NCI-H2107 treated with DMSO at 0.1 percent for 48 hours (cell line): ENCODE measurements at regions not wholly inside any gene's neighbourhood (a gene's known extent, or its start where the extent isn't known, plus 50 kb on each side); places are given as distances from the start of the nearest gene placed in this dataset.
"Not testable (repeated sequence)": the region's sequence is repeated elsewhere in the genome, so short reads cannot be mapped to it uniquely, and the experiment has no call there.

ENCODE experiments used
- DNase-seq: peaks from one replicate; lab custom pipeline; 2025; ENCODE audit not compliant: unreplicated experiment; lab: John Stamatoyannopoulos, UW

DNA sequence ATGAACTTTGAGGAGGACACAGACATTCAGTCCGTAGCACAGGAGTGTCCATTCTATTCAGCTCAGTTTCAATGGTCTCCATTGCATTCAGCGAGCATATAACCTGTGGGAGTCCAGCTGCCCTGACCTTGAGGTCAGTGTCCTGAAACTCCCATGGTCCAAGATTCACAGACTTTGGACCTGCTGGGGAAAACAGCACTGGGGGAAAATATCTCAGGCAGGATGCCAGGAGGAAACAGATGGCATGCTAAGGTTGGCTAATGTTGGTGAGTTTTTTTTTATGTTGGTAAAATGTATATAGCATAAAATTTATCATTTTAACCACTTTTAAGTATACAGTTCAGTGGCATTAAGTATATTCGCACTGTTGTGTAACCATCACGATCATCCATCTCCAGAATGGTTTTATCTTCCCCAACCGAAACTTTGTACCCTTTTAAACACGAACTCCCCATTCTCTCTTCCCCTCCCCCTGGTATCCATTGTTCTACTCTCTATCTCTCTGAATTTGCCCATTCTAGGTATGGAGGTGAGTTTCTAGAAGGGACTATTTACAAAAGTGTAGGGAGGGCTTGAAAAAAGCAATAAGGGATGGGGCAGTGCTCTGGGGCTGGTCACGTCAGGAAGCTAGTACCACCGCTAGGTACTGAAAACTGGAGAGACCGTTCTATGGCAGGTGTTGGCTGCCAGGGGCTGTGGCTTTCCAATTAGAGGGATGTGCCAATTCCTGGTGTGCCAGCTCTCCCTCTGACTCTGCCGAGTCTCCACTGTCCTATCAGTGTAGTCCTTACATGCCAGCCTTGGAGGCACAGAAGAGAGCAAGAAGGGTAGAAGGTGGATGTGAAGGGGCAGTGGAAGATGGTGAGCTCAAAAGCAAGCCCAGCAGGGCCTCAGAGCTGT is 85.3 kb downstream of the FOXD2 start:
- DNase-seq = no peak

DNA sequence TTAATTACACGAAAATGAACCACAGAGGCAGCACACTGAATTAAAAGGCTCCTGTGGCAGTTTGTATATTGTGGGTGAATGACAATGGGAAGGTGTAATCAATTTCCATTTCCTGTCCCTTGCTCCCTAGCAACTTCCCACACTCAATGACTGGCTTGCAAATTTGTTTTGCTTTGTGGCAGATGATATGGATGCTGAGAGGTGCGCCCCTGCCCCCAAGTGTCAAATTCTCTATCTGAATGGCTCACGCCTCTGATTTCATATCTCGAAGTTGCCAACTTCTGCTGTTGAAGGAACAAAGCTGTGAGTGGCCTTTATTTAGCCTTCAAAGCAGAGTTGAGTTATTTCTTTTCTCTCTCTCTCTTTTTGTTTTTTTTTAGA is 86.0 kb downstream of the FOXD2 start:
- peak; percentile 83 for DNase-seq

DNA sequence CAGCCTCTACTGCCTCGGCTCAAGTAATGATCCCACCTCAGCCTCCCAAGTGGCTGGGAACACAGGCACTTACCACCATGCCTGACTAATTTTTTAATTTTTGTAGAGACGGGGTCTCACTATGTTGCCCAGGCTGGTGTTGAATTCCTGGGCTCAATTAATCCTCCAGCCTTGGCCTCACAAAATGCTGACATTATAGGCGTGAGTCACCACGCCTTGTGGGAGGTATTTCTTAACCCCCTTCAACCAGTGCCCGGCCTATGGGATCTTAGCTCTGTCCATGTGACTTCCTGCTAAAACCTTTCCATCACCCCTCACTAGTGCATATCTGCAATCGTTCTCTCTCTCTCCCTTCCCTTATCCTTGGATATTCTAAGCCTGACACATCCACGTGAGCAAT is 86.4 kb downstream of the FOXD2 start:
- no peak for DNase-seq

DNA sequence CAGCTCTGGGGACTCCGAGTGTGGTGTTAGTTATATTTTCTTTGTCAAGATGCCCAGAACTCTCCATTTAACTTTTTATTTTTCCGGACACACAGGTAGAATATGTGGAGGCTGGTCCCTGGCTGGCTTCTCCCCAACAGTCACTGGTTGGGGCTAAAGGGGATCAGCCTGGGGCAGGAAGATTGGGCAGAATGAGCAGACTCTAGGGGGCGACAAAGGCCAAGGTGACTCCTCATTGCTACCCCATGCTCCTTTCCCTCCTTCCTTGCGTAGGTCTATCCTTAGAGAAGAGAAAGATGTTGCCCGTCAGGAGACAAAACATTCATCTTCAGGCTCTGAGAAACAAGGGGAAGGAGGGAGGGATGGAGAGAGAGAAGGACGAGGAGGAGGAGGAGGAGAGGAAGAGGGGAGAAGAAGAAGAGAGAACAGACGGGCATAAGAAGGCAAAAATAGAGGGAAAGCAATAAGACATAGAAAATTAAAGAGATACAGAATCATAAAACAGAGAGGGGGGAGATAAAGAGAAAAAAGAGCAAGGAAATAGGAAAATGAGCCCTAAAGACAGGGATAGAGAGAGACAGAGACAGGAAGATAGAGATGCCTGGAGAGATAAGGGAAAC is 89.9 kb downstream of the FOXD2 start:
- peak; percentile 51 for DNase-seq

DNA sequence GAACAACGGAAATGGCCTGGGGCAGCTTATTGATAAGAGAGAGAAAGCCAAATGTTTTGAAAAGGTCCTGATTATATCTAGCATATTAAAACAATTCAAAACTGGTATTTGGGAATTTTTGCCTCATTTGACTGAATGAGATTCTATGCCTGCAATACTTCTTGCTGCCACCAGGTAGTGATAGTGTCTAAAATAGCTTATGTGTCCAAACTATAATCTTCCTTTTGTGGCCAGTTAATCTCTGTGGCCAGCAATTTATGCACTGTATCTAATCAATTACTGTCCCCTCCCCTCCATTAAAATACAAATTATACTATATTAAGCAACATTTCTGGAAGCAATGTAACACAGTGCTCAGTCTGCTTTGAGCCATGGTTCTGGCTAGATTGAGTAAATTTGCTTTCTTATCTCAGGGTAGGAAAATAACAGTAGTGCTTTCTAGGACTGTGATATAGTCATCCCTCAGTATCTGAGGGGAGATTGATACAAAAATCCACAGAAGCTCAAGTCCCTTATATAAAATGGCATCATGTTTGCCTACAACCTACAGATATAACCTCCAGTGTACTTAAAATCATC is 91.8 kb downstream of the FOXD2 start:
- DNase-seq = no peak

DNA sequence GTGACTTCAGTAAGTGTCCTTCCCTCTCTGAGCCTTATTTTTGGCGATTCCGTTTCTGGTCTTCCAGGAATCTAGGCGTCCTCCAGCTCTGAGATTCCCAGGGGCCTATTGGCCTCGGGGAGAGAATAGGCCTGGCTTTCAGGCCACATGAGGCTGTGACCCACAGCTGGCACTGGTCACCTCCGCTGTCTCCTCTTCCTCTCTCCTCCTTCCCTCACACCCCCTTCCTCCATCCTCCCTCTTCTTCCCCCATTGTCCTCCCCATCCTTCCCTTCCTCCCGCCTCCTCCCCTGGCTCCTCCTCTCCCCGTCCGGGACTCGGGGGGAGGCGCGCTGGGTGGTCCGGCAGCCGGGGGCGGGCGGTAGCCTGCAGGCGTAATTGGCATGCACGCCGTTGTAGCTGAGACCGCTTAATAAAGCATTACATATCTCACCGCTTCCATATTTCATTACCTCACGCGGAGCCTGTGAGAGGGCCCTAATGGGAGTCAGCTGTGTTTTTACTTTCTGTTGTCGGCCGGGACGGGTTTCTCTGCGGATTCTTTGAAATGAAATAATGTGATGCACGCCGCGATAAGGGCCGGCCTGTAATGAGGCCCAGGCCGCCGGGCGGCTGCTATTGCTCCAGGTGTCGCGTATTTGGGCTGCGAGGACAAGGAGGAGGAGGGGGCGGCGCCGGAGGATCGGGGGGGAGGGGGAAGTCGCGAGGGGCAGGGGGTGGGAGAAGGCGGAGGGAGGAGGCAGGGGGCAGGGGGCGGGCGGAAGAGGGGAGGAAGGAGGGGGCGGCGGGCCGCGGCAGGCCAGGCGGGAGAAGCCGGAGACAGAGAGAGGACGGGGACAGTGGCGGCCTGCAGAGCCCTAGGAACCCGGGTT is 95.3 kb downstream of the FOXD2 start:
- peak; percentile 45 for DNase-seq

DNA sequence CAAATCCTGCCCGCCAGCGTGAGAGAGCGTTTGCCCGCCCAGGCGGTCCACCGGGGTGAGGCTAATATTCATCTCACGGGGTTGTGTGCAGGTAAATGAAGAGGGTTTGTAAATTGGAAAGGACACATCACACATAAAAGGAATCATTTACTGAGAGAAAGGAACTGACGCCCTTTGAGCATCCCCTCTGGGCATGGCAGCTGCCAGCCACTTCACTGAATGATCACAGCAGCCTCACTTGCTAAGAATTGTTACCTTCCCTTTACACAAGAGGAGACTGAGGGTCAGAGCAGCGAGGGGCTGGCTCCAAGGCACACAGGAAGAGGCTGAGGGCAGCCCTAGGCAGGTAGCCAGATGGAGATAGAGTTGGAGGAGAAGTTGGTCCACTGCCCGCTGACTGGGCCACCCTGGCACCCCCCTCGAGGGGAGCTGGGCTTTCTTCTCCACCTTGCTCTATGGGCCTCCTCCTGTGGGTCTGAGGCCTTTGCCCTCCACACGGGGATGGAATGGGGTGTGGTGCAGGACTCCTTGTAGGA is 96.0 kb downstream of the FOXD2 start:
- no peak for DNase-seq

DNA sequence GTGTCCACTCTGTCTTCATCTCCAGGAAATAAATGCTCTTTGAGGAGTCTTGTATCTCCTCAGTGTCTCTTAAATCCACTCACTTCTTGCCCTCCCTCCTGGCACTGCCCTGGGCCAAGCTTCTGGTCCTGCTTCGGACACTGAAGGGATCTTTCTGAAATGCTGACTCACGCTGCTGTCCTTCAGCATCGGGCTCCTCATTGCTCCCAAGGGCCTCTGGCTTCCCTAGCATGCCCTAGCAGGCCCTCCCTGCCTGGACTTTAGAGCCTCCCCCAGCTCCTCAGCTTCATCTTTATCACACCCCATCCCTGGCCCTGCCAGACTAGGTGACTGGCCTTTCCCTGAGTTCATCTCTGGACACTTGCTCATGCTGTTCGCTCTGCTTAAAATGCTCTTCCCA is 96.6 kb downstream of the FOXD2 start:
- no peak for DNase-seq

DNA sequence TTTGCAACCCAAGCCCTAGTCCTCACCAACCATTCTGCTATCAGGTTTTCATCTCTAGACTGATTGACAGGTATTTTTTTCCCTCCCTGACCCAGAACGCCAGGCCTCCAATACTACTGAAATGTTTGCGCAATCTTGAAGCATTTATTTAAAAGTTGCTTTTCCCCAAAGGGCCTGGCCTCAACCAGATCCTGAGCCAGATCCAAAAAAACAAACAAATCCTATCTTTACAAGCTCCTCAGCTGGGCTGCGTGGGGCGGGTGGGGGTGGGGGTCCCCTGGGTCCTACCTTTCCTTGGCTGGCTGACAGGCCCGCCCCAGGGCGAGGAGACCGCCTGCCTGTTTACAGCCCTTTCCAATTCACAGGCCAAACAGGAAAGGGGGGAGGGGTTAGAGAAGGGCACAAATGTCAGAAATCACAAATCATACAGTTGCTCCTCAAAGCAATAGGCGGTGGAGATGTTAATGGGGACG is 98.8 kb downstream of the FOXD2 start:
- no peak for DNase-seq

DNA sequence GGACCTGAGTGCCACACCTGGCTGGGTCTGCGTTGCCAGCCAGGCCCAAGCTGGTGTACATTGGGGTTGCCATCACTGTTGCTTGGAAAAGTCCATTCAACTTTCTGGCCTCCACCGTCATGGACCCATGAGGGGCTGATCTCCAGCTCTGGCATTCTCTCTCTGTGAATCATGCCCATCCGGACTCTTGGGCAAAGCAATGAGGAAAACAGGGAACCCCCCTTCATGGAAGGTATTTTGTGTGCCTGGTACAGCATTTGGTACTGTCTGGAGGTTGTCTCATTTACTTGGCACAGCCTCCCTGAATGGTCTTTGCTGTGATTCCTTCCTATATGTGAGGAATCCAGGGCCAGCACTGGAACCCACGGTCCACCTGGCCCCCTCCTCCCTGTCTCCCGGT is 99.4 kb downstream of the FOXD2 start:
- no peak for DNase-seq

DNA sequence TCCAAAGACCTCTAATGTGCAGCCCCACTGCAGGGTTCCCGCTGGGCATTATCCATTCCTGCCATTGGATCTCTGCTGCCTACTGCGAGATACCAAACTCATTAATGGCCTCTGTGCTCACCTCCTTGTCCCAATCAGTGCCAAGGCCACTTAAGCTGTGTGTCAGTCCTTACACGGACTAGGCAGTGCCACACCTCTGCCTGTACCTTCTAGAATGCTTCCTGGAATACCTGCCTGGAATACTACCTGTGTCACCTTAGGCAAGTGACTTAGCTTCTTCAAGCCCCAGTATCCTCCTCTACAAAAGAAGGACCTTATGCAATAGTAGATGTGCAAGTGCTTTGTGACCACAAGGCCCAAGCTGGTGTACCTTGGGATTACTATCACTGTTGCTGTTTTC is 100.1 kb downstream of the FOXD2 start:
- DNase-seq = no peak

DNA sequence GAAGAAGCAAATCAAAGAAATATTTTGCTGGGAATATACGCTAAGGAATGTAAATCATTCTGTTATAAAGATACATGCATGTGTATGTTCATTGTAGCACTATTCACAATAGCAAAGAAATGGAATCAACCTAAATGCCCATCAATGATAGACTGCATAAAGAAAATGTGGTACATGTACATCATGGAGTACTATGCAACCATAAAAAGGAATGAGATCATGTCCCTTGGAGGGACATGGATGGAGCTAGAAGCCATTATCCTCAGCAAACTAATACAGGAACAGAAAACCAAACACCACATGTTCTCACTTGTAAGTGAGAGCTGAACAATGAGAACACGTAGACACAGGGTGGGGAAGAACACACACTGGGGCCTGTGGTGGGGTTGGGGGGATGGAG is 100.7 kb downstream of the FOXD2 start:
- not testable (repeated sequence) for DNase-seq

DNA sequence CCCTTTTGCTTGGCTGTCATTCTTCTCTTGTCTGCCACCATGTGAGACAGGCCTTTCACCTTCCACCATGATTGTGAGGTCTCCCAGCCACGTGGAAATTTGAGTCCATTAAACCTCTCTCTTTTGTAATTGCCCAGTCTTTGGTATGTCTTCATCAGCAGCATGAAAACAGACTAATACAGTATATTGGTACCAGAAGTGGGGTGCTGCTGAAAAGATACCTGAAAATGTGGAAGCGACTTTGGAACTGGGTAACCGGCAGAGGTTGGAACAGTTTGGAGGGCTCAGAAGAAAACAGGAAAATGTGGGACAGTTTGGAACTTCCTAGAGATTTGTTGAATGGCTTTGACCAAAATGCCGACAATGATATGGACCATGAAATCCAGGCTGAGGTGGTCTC is 103.9 kb downstream of the FOXD2 start:
- DNase-seq = not testable (repeated sequence)

DNA sequence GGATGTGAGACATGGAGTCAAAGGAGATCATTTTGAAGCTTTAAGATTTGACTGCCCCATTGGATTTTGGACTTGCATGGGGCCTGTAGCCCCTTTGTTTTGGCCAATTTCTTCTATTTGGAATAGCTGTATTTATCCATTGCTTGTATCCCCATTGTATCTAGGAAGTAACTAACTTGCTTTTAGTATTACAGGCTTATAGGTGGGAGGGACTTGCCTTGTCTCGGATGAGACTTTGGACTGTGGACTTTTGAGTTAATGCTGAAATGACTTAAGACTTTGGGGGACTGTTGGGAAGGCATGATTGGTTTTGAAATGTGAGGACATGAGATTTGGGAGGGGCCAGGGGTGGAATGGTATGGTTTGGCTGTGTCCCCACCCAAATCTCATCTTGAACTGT is 105.2 kb downstream of the FOXD2 start:
- DNase-seq = not testable (repeated sequence)

DNA sequence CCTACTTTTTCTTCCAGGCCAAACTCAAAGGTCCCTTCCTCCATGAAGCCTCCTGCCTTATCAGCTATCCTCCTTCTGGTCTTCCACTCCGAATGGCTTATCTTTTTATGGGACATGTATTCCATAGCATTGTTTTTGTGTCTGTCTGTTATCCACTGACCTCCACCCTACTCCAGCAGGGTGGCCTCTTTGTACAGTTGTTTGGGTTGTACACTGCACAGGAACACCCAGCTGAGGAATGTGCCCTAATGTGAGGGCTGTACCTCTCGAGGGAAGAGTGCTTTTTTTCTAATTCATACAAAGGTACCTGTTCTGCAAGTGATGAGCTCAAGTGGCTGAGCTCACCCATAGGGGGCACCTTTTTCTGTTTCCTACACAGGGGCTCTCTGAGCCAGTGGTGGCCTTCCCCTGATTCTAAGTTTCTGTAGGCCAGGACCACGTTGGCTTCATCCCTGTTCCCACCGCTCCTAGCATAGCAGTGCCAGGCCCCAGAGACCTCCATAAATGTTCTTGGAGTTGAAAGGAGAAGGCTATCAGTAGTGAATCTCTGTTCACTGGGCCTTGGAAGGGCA is 108.2 kb downstream of the FOXD2 start:
- no peak for DNase-seq

DNA sequence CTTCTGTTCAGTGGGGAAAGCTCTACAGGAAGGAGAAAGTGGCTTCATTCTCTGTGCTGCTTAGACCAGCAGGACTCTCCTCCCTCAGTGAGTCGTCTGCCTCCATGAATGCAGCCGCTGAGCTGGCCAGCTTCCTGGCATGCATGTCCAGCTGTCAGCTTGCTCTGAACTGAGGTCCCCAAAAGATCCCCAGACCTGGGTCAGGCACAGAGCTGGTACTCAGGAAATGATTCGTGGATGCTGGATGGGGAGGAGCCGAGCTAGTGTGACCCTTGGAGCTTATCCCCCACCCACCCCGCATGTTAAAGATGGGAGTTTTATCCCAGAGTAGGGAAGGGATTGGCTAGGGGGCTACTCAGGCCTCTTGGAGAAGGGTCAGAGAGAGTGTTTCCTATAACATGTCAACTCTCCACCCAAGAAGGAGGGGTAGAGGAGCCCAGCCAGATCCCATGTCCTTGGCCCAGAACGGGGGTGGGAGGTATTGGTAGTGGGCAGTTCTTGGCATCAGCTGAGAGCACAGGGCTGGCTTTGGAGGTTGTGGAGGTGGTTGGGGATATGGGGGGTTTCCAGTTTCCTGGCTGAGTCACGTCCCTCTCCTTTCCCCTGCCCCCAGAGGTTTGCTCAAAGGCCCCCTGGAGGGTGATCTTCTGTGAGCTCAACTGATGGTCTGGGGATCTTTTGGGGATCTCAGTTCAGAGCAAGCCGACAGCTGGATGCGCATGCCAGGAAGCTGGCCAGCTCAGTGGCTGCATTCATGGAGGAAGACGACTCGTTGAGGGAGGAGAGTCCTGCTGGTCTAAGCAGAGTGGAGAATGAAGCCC is 110.1 kb downstream of the FOXD2 start:
- DNase-seq = no peak

DNA sequence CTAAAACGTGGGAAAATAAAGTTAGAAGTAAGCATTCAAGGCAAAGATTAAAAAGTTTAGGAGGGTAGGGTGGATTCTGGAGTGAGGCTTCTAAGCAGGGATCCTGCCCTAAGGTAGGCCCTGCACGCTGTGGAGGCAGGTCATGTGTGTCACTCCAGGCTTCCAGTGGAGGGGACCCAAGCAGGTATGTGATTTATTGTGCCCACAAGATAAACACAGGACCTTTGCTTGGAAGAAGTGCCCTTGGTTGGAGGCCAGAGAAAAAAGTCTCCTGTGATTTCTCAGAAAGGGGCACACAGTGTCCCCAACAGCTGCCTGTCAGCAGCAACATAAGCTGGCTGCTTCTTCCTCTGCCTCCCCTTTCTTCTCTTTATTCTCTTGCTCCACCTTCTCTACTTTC is 110.8 kb downstream of the FOXD2 start:
- no peak for DNase-seq

DNA sequence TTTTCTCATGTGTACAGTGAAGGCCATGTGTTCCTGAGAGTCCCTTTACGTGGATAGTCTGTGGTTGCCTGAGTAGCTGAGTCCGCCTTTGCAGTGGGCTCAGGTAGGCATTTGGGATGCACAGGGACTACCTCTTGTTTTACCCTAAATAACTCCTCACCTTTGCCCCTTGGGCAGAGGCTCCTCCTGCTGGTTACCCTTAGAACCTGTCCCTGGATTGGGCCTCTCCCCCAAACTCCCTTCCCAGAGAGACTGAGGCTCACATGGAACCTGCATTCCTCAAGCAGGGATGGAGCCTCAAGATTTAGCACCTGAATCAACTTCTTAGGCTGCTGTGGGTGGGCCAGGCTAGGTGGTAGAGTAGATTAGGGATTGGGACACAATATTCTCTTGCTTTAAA is 111.7 kb downstream of the FOXD2 start:
- no peak for DNase-seq

DNA sequence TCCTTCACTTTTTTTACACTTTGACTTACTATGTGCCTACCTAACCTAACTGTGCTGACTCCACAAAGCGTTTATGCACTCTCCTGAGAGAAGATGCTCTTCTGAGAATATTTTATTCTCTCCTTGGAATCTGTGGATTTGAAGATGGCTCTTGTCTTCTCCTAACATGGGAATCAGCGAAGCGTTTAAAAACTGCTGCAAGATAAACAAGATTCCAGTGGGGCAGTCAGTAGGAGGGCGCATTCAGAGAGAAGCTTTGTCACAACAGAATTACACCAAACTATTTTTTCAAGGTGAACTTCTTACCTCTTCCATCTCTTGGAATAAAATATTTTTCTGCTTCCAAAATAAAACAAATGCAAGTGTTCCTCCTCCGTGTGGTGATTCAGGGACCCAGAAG is 113.1 kb downstream of the FOXD2 start:
- no peak for DNase-seq
